ENCODE measurements at regions not wholly inside any gene's neighbourhood (a gene's known extent, or its start where the extent isn't known, plus 50 kb on each side); places are given as distances from the start of the nearest gene placed in this dataset.

DNA sequence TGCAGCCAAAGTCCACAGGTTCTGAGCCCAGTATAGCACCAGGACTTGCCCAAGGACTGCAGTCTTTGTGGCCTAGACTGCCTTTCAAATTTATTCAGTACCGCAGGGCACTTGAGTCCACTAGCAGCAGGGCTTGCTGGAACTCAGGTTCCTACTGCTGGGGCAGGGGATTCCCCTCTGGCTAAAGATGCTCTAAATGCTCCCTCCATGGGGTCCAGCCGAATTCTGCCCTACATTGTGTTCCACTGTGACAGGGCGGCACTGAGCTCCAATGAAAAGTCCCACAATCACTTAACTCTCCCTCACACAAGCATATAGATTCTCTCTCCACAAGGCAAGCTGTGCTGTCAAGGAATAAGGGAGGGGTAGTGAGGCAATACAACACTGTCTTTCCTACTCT, 518.1 kb upstream of the VRK2 start:
- TF ChIP-seq, protein P1, sequence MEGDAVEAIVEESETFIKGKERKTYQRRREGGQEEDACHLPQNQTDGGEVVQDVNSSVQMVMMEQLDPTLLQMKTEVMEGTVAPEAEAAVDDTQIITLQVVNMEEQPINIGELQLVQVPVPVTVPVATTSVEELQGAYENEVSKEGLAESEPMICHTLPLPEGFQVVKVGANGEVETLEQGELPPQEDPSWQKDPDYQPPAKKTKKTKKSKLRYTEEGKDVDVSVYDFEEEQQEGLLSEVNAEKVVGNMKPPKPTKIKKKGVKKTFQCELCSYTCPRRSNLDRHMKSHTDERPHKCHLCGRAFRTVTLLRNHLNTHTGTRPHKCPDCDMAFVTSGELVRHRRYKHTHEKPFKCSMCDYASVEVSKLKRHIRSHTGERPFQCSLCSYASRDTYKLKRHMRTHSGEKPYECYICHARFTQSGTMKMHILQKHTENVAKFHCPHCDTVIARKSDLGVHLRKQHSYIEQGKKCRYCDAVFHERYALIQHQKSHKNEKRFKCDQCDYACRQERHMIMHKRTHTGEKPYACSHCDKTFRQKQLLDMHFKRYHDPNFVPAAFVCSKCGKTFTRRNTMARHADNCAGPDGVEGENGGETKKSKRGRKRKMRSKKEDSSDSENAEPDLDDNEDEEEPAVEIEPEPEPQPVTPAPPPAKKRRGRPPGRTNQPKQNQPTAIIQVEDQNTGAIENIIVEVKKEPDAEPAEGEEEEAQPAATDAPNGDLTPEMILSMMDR (IDR thresholded peaks at IDR 0.05; ENCODE audit: low read length, missing control alignments) = no peak
- no peak for DNase-seq (ENCODE audit: low read depth)
- no peak overlapping the region for H3K4me3 ChIP-seq (replicated peaks; ENCODE audit: low read depth, low read length)

DNA sequence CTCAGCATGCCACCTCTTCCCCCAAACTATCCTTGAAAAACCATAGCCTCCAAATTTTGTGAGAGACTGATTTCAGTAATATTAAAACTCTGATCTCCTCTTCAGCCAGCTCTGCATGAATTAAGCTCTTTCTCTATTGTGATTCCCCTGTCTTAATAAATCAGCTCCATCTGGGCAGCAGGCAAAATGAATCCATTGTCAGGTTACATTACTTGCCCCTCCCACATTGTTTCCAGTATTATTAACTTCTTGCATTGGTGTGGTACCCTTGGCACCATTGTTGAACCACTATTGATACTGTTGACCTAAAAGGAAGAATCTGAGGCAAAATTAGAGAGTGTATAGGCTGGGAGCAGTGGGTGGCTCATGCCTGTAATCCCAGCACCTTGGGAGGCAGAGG, 512.2 kb upstream of the VRK2 start:
- TF ChIP-seq, protein P1 (IDR thresholded peaks at IDR 0.05; ENCODE audit: low read length, missing control alignments) = no peak
- no peak for DNase-seq (ENCODE audit: low read depth)
- no peak overlapping the region for H3K4me3 ChIP-seq (replicated peaks; ENCODE audit: low read depth, low read length)

DNA sequence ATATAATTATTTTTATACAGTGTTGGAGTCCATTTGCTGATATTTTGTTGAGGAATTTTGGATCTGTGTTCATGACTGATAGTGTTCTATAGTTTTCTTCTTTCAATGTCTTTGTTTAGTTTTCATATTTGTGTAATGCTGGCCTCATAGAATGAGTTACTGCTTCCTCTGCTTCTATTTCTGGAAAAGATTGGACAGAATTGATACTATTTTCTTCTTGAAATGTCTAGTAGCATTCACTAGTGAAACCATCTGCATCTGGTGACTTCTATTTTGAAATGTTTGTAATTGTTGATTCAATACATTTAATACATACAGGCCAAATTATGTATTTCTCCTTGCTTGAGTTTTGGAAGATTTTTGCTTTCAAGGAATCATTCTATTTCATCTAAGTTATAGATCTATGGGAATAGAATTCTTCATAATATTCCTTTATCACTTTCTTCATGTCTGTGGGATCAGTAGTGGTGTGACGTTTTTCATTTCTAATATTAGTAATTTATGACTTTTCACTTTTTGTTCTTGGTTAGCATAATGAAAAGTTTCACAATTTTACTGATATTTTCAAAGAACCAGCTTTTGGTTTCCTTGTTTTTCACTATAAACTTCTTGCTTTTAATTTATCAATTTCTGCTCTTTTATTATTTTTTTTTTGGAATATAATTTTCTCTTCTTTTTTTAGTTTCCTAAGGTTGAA, 509.9 kb upstream of the VRK2 start:
- DNase-seq (ENCODE audit: low read depth) = no peak
- TF ChIP-seq, protein P1 (IDR thresholded peaks at IDR 0.05; ENCODE audit: low read length, missing control alignments) = no peak
- H3K4me3 ChIP-seq (replicated peaks; ENCODE audit: low read depth, low read length) = no peak overlapping the region

DNA sequence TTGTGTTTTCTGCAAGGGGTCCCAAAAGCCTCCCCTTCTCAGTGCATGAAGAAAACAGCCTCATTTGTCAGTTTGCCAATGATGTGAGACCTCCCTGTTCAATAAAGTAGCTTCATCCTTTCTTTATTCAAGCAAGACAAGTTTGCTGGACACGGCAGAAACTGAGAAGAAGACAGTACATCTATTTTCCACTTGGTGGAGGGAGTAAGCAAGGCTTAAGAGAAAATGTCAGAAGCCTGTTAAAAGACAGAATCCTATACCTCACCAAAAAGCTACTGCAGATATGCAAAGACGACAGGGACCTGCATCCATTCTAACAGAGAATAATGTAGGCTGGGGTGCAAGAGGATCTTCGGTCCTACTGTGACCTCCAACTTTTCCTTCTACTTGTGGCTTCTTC, 506.8 kb upstream of the VRK2 start:
- DNase-seq (ENCODE audit: low read depth) = no peak
- TF ChIP-seq, protein P1 (IDR thresholded peaks at IDR 0.05; ENCODE audit: low read length, missing control alignments) = no peak
- no peak overlapping the region for H3K4me3 ChIP-seq (replicated peaks; ENCODE audit: low read depth, low read length)

DNA sequence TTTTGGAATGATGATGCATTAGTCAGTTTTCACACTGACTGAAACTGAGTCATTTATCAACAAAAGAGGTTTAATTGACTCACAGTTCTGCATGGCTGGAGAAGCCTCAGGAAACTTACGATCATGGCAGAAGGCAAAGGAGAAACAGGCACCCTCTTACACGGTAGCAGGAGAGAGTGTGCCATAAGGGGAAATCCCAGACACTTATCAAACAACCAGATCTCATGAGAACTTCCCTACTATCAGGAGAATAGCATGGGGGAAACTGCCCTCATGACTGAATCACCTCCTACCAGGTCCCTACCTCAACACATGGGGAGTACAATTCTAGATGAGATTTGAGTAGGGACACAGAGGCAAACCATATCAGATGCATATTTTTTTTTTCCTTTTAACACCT, 504.5 kb upstream of the VRK2 start:
- no peak for DNase-seq (ENCODE audit: low read depth)
- TF ChIP-seq, protein P1 (IDR thresholded peaks at IDR 0.05; ENCODE audit: low read length, missing control alignments) = no peak
- H3K4me3 ChIP-seq (replicated peaks; ENCODE audit: low read depth, low read length) = no peak overlapping the region

DNA sequence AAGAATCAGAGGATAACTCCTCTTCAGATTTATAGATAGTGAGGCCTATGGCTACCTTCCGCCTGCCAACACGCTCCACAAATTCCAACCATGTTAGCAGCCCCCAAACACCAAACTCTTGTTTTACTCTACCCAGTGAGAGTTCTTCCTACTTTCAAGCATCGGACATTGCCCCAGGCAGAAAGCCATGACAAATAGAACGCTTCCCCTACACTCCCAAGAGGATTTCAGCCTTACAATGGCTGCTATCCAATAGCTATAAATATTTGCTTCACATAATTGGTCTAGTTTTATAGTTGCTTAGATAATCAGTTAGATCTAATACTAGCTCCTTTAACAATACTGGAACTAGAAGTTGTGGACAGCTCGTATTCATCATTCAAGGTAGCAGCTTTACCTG, 503.4 kb upstream of the VRK2 start:
- TF ChIP-seq, protein P1 (IDR thresholded peaks at IDR 0.05; ENCODE audit: low read length, missing control alignments) = no peak

DNA sequence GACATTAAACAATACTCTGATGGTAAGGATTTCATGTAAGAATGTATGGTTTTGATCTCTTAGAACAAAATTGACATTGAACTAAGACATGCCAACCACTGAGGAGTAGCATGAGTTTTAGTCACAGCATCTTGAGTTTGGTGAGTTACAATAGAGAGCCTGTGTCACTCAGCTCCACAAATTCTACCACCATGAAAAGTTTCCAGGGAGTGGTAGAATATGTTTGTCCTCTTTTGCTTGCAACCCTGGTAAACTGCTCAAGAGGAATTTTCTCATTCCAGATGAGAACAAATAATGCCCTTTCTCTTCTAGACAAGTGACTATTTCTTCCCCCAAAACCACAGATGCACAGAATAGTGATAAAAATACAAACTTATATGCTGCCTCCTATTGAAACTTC, 502.0 kb upstream of the VRK2 start:
- TF ChIP-seq, protein P1 (IDR thresholded peaks at IDR 0.05; ENCODE audit: low read length, missing control alignments) = no peak
- no peak for DNase-seq (ENCODE audit: low read depth)
- H3K4me3 ChIP-seq (replicated peaks; ENCODE audit: low read depth, low read length) = no peak overlapping the region

More for the DNA sequence above, 503.4 kb upstream of the VRK2 start:
- H3K4me3 ChIP-seq (replicated peaks; ENCODE audit: low read depth, low read length) = no peak overlapping the region
- no peak for DNase-seq (ENCODE audit: low read depth)

Measured in fibroblast of pulmonary artery (primary cell).